Neural progenitor cell (in vitro differentiated cells): ENCODE measurements at regions not wholly inside any gene's neighbourhood (a gene's known extent, or its start where the extent isn't known, plus 50 kb on each side); places are given as distances from the start of the nearest gene placed in this dataset.
"Not testable (repeated sequence)": the region's sequence is repeated elsewhere in the genome, so short reads cannot be mapped to it uniquely, and the experiment has no call there.

ENCODE experiments used
- DNase-seq: peaks from one replicate; pipeline ENCODE4 v3.0.0-alpha.2; 2016; ENCODE audit warnings: low spot score
- H2AFZ ChIP-seq: fragments of 200-600 bp; sonication (generic); replicated peaks from 2 replicates; pipeline ENCODE4 v1.6.1; 2016; ENCODE audit warnings: antibody characterized with exemption
- H3F3A ChIP-seq: fragments of 200-600 bp; sonication (generic); 2 replicates; pipeline ENCODE4 v1.6.1; 2016; ENCODE audit warnings: antibody characterized with exemption, low read depth
- H3K27ac ChIP-seq: fragments of 200-600 bp; sonication (generic); 2 replicates; pipeline ENCODE4 v1.5.1; 2016; ENCODE audit warnings: mild to moderate bottlenecking
- H3K27me3 ChIP-seq: fragments of 200-600 bp; sonication (generic); 2 replicates; pipeline ENCODE4 v1.6.1; 2016; ENCODE audit warnings: mild to moderate bottlenecking, moderate library complexity
- H3K36me3 ChIP-seq: fragments of 200-600 bp; sonication (generic); 2 replicates; pipeline ENCODE4 v1.5.1; 2016
- H3K4me1 ChIP-seq: fragments of 200-600 bp; sonication (generic); 2 replicates; pipeline ENCODE4 v1.6.1; 2016; ENCODE audit warnings: mixed run types
- H3K4me2 ChIP-seq: fragments of 200-600 bp; sonication (generic); 2 replicates; pipeline ENCODE4 v1.6.1; 2016
- H3K4me3 ChIP-seq: fragments of 200-600 bp; sonication (generic); 2 replicates; pipeline ENCODE4 v1.5.1; 2016
- H3K79me2 ChIP-seq: fragments of 200-600 bp; sonication (generic); 2 replicates; pipeline ENCODE4 v1.6.1; 2016; ENCODE audit warnings: low read depth
- H3K9ac ChIP-seq: fragments of 200-600 bp; sonication (generic); 2 replicates; pipeline ENCODE4 v1.6.1; 2016
- H3K9me3 ChIP-seq: fragments of 200-600 bp; sonication (generic); 2 replicates; pipeline ENCODE4 v1.5.1; 2016; ENCODE audit warnings: low read depth
- H4K20me1 ChIP-seq: fragments of 200-600 bp; sonication (generic); 2 replicates; pipeline ENCODE4 v1.6.1; 2016; ENCODE audit warnings: low read depth
- H3K27ac Mint-ChIP-seq: 3 replicates; pipeline ENCODE4 v1.8.0; 2021; ENCODE audit warnings: mixed read lengths
- H3K27me3 Mint-ChIP-seq: 2 replicates; pipeline ENCODE4 v1.8.0; 2022; ENCODE audit warnings: low read depth, mild to moderate bottlenecking, inconsistent platforms, moderate library complexity, mixed read lengths; ENCODE audit not compliant: insufficient read depth
- H3K36me3 Mint-ChIP-seq: 3 replicates; pipeline ENCODE4 v1.8.0; 2021; ENCODE audit warnings: mixed read lengths
- H3K4me1 Mint-ChIP-seq: 3 replicates; pipeline ENCODE4 v1.8.0; 2021; ENCODE audit warnings: mixed read lengths
- H3K4me3 Mint-ChIP-seq: 3 replicates; pipeline ENCODE4 v1.8.0; 2021; ENCODE audit warnings: mild to moderate bottlenecking, moderate library complexity, mixed read lengths
- H3K9me3 Mint-ChIP-seq: 3 replicates; pipeline ENCODE4 v1.8.0; 2020; ENCODE audit warnings: mixed read lengths
- CTCF ChIP-seq: fragments of 200-600 bp; sonication (generic); IDR thresholded peaks from 2 replicates; pipeline ENCODE4 v1.5.1; 2017; ENCODE audit warnings: antibody characterized with exemption, mild to moderate bottlenecking
- EZH2 ChIP-seq: fragments of 200-600 bp; sonication (generic); IDR thresholded peaks from 2 replicates; pipeline ENCODE4 v1.6.1; 2017; ENCODE audit warnings: antibody characterized with exemption, mild to moderate bottlenecking, moderate library complexity
- EZH2phosphoT487 ChIP-seq: fragments of 200-600 bp; sonication (generic); IDR thresholded peaks from 2 replicates; pipeline ENCODE4 v1.6.1; 2017; ENCODE audit warnings: antibody characterized with exemption

- Histone ChIP-seq H3F3A (no peaks in the 10 kb centered on the region), H4K20me1 (no peaks in the 10 kb centered on the region), H3K4me3 (no peak overlapping the region), H3K9ac (no peak overlapping the region), H3K36me3 (no peaks in the 10 kb centered on the region), H3K27me3 (no peaks in the 10 kb centered on the region), H3K4me2 (no peak overlapping the region), H3K4me1 (no peaks in the 10 kb centered on the region), H3K79me2 (no peaks in the 10 kb centered on the region), H2AFZ (no peak overlapping the region), H3K27ac (no peak overlapping the region), H3K9me3 (no peaks in the 10 kb centered on the region)
- Mint-ChIP-seq H3K27me3 (no peaks in the 10 kb centered on the region), H3K9me3 (no peaks in the 10 kb centered on the region), H3K36me3 (no peaks in the 10 kb centered on the region), H3K4me3 (no peak overlapping the region), H3K4me1 (no peaks in the 10 kb centered on the region), H3K27ac (no peak overlapping the region)
- TF ChIP-seq EZH2 (no peak), CTCF (no peak), EZH2phosphoT487 (no peak)
- no peak for DNase-seq
Observed at GRCh38 chr6:53424300-53424699, 75.5 kb upstream of the ELOVL5 start.

GRCh38 chr6:53423560-53423959 lies 74.8 kb upstream of the ELOVL5 start:
- not testable (repeated sequence) for H3K9me3 Mint-ChIP-seq, H3K27me3 Mint-ChIP-seq, H3K4me2 ChIP-seq, DNase-seq, H3K9me3 ChIP-seq, H3K79me2 ChIP-seq, H2AFZ ChIP-seq, H3K27ac ChIP-seq, H3K4me1 ChIP-seq, H3K4me1 Mint-ChIP-seq, H3K27ac Mint-ChIP-seq, H3K4me3 Mint-ChIP-seq, H4K20me1 ChIP-seq, H3K36me3 Mint-ChIP-seq, H3K4me3 ChIP-seq, H3F3A ChIP-seq, H3K36me3 ChIP-seq, H3K27me3 ChIP-seq, H3K9ac ChIP-seq

- no peaks in the 10 kb centered on the region for H3K36me3 Mint-ChIP-seq
- Histone ChIP-seq H3K36me3 (no peaks in the 10 kb centered on the region), H2AFZ (no peak overlapping the region), H3K79me2 (no peaks in the 10 kb centered on the region), H3K27me3 (no peaks in the 10 kb centered on the region), H3K4me2 (no peak overlapping the region), H3K27ac (no peak overlapping the region), H3K9me3 (no peaks in the 10 kb centered on the region), H3K9ac (no peak overlapping the region), H3F3A (no peaks in the 10 kb centered on the region), H3K4me3 (no peak overlapping the region), H3K4me1 (no peaks in the 10 kb centered on the region), H4K20me1 (no peaks in the 10 kb centered on the region)
- DNase-seq, result no peak
- no peaks in the 10 kb centered on the region for H3K4me1 Mint-ChIP-seq
- no peak for TF ChIP-seq EZH2phosphoT487
- TF ChIP-seq EZH2, result no peak
- TF ChIP-seq CTCF, result no peak
- no peaks in the 10 kb centered on the region for H3K27me3 Mint-ChIP-seq
- no peak overlapping the region for H3K27ac Mint-ChIP-seq
- H3K4me3 Mint-ChIP-seq, result no peak overlapping the region
- no peaks in the 10 kb centered on the region for H3K9me3 Mint-ChIP-seq
Observed at GRCh38 chr6:53419026-53419425, 70.3 kb upstream of the ELOVL5 start.

DNA sequence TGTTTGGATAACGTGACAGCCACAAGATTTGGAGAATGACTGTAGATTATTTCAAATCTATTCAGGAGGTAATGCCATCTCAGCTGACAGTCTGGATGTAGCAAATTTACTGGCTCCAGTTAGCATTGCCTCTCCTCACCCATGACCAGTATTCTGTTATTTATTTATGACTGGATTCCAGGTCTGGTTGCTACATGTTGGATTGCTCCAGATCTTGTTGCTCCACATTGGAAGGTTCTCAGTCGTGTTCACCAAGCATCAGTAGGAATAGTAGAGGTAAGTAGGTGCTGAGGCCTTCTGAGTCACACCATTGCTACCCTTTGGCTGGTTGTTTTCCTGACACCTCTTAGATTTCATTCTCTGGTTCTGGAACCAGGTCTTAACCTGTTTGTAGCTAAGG lies 69.5 kb upstream of the ELOVL5 start:
- no peaks in the 10 kb centered on the region for H3K36me3 Mint-ChIP-seq

More for the DNA sequence above, 69.5 kb upstream of the ELOVL5 start:
- Histone ChIP-seq H3K79me2 (no peaks in the 10 kb centered on the region), H3K27me3 (no peaks in the 10 kb centered on the region), H3K27ac (no peak overlapping the region), H4K20me1 (no peaks in the 10 kb centered on the region), H3K4me3 (no peak overlapping the region), H3K9ac (no peak overlapping the region), H3K36me3 (no peaks in the 10 kb centered on the region), H3K9me3 (no peaks in the 10 kb centered on the region), H3F3A (no peaks in the 10 kb centered on the region), H3K4me2 (no peak overlapping the region), H3K4me1 (no peaks in the 10 kb centered on the region), H2AFZ (no peak overlapping the region)
- Mint-ChIP-seq H3K27ac (peak overlapping the region; percentile 42), H3K27me3 (no peaks in the 10 kb centered on the region), H3K4me1 (no peaks in the 10 kb centered on the region), H3K9me3 (no peaks in the 10 kb centered on the region), H3K4me3 (no peak overlapping the region)
- TF ChIP-seq EZH2 (no peak), EZH2phosphoT487 (no peak), CTCF (no peak)
- no peak for DNase-seq
